Esophagus muscularis mucosa (tissue), 4 donors: ENCODE measurements at regions not wholly inside any gene's neighbourhood (a gene's known extent, or its start where the extent isn't known, plus 50 kb on each side); places are given as distances from the start of the nearest gene placed in this dataset.

Source experiments
- DNase-seq: peaks from one replicate; pipeline ENCODE4 v3.0.0-alpha.2; 2017; ENCODE audit errors: extremely low spot score
- H3K27ac ChIP-seq, 4 donors: fragments of 200-600 bp; sonication (generic); replicated peaks in 1 of 4; 1 replicate in 3 of 4; 2 replicates in 1 of 4; pipeline ENCODE4 v1.5.1; 2016 to 2019; ENCODE audit warnings: mild to moderate bottlenecking in 1 of 4
- H3K27me3 ChIP-seq, 4 donors: fragments of 200-600 bp; sonication (generic); one replicate each; pipeline versions ENCODE4 v1.5.1 to v1.6.0; 2016 to 2019
- H3K36me3 ChIP-seq, 4 donors: fragments of 200-600 bp; sonication (generic); one replicate each; pipeline ENCODE4 v1.5.1; 2016 to 2019
- H3K4me1 ChIP-seq, 4 donors: fragments of 200-600 bp; sonication (generic); one replicate each; pipeline ENCODE4 v1.5.1; 2016 to 2019
- H3K4me3 ChIP-seq, 4 donors: fragments of 200-600 bp; sonication (generic); 1 replicate in 2 of 4; 2 replicates in 2 of 4; pipeline ENCODE4 v1.5.1; 2016 to 2019; ENCODE audit warnings: mild to moderate bottlenecking in 4 of 4, moderate library complexity in 1 of 4
- H3K9me3 ChIP-seq, 4 donors: fragments of 200-600 bp; sonication (generic); 1 replicate in 3 of 4; 2 replicates in 1 of 4; pipeline ENCODE4 v1.5.1; 2016 to 2019
- CTCF ChIP-seq, 3 experiments: fragments of 200-600 bp in 2 of 3; fragments of 450-650 bp in 1 of 3; sonication (generic) in 2 of 3; IDR thresholded peaks; one replicate each; pipeline ENCODE4 v1.5.1; 2017 to 2019; ENCODE audit warnings: antibody characterized with exemption in 3 of 3, mild to moderate bottlenecking in 2 of 3, moderate library complexity in 1 of 3
- EP300 ChIP-seq: sonication (generic); formaldehyde crosslinking; IDR thresholded peaks from one replicate; pipeline ENCODE4 v1.6.1; 2017; ENCODE audit warnings: antibody characterized with exemption
- POLR2A ChIP-seq: fragments of 450-650 bp; IDR thresholded peaks from one replicate; pipeline ENCODE4 v1.6.1; 2017; ENCODE audit warnings: antibody characterized with exemption, moderate library complexity, mild to moderate bottlenecking, low read depth
- POLR2AphosphoS5 ChIP-seq, 2 donors: sonication (generic); formaldehyde crosslinking; IDR thresholded peaks; one replicate each; pipeline ENCODE4 v1.6.1; 2017; ENCODE audit warnings: antibody characterized with exemption in 2 of 2
- WGBS: methylation state at CpG from one replicate; pipeline ENCODE4 v1.1.5; 2018; 5-methylcytosine and 5-hydroxymethylcytosine counted together
- intact Hi-C: fragments of 100-400 bp; cut with DNase I; formaldehyde crosslinking; loops from one replicate; pipeline ENCODE4 v1.15.1; 2023

DNA sequence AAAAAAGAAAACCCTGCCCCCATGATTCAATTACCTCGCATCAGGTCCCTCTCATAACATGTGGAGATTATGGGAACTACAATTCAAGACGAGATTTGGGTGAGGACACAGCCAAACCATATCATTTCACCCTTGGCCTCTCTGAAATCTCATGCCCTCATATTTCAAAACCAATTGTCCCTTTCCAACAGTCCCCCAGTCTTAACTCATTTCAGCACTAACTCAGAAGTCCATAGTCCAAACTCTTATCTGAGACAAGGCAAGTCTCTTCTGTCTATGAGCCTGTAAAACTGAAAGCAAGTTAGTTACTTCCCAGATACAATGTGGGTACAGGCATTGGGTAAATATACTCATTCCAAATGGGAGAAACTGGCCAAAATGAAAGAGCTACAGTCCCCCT, 536.1 kb downstream of the MEI4 start:
- intact Hi-C loops = no loop called here
- WGBS = 78% methylated on average over 2 of the region's 2 CpGs
- Histone ChIP-seq H3K27me3 (no peaks in the 10 kb centered on the region), H3K4me3 (no peak overlapping the region), H3K27ac (no peak overlapping the region), H3K4me1 (no peaks in the 10 kb centered on the region), H3K36me3 (no peaks in the 10 kb centered on the region), H3K9me3 (no peaks in the 10 kb centered on the region)
- TF ChIP-seq CTCF (IDR thresholded peaks at IDR 0.05) = no peak
- no peak for TF ChIP-seq EP300
- TF ChIP-seq POLR2A = no peak
- no peak for TF ChIP-seq POLR2AphosphoS5 (IDR thresholded peaks at IDR 0.05)
- DNase-seq = no peak

- Histone ChIP-seq H3K27me3 (no peaks in the 10 kb centered on the region), H3K4me3 (no peak overlapping the region), H3K27ac (no peak overlapping the region), H3K36me3 (no peaks in the 10 kb centered on the region), H3K4me1 (no peaks in the 10 kb centered on the region), H3K9me3 (no peaks in the 10 kb centered on the region)
- intact Hi-C loops = no loop called here
- DNase-seq = no peak
- WGBS = 56% methylated on average over 1 of the region's 1 CpG
- no peak for TF ChIP-seq POLR2AphosphoS5 (IDR thresholded peaks at IDR 0.05)
- no peak for TF ChIP-seq CTCF (IDR thresholded peaks at IDR 0.05)
- TF ChIP-seq EP300 = no peak
- no peak for TF ChIP-seq POLR2A
Measured at GRCh38 chr6:78192057-78192456, 539.2 kb downstream of the MEI4 start.

DNA sequence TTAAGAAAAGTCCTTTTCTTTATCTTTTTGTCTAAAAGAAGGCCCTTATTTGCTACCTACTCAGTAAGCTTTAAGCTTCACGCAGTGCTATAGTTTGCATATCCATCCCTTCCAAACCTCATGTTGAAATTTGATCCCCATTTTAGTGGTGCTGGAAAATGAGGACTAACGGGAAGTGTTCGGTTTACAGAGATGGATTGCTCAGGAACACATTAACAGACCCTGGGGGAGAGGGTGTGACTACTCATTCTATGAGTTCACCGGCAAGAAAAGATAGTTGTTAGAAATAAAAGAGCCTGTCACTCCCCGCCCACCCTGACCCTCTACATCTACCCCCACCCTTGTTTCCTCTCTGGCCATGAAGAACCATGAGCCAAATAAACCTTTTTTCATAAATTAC, 546.2 kb downstream of the MEI4 start:
- Histone ChIP-seq H3K36me3 (no peaks in the 10 kb centered on the region), H3K4me1 (no peaks in the 10 kb centered on the region), H3K9me3 (no peaks in the 10 kb centered on the region), H3K27ac (no peak overlapping the region), H3K4me3 (no peak overlapping the region), H3K27me3 (no peaks in the 10 kb centered on the region)
- WGBS = 54% methylated on average over 5 of the region's 5 CpGs
- intact Hi-C loops = no loop called here
- no peak for DNase-seq
- TF ChIP-seq CTCF (IDR thresholded peaks at IDR 0.05) = no peak
- no peak for TF ChIP-seq POLR2A
- TF ChIP-seq EP300 = no peak
- TF ChIP-seq POLR2AphosphoS5 (IDR thresholded peaks at IDR 0.05) = no peak

- DNase-seq = no peak
- no peak overlapping the region for H3K4me3 ChIP-seq
- H3K9me3 ChIP-seq = no peaks in the 10 kb centered on the region
- TF ChIP-seq CTCF (IDR thresholded peaks at IDR 0.05) = no peak
- TF ChIP-seq EP300 = no peak
- no peak for TF ChIP-seq POLR2AphosphoS5 (IDR thresholded peaks at IDR 0.05)
- no peak overlapping the region for H3K27ac ChIP-seq
- H3K27me3 ChIP-seq = no peaks in the 10 kb centered on the region
- no peaks in the 10 kb centered on the region for H3K36me3 ChIP-seq
- intact Hi-C loops = no loop called here
- H3K4me1 ChIP-seq = no peaks in the 10 kb centered on the region
- 57% methylated on average over 3 of the region's 3 CpGs for WGBS
Measured at GRCh38 chr6:78222226-78222625, 569.4 kb downstream of the MEI4 start.

DNA sequence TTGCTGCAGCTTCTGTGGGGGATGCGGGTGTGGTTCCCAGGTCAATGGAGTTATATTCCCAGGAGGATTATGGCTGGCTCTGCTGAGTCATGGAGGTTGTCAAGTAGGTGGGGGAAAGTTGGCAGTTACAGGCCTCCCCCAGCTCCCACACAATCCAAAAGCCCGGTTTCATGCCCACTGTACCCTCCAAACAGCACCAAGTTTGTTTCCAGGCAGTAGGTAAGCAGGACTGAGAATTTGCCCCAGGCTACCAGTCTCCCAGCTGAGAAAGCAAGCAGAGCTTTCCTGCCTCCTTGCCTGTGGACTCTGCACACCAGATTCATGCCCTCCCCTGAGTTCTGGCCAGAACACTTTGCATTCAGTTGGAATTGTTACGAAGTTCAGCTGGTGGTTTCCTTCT, 578.2 kb downstream of the MEI4 start:
- Histone ChIP-seq H3K4me3 (no peak overlapping the region), H3K4me1 (no peaks in the 10 kb centered on the region), H3K36me3 (no peaks in the 10 kb centered on the region), H3K27ac (no peak overlapping the region), H3K27me3 (no peaks in the 10 kb centered on the region), H3K9me3 (no peaks in the 10 kb centered on the region)
- intact Hi-C loops = no loop called here
- no peak for DNase-seq
- 86% methylated on average over 2 of the region's 3 CpGs for WGBS
- no peak for TF ChIP-seq CTCF (IDR thresholded peaks at IDR 0.05)
- TF ChIP-seq POLR2A = no peak
- no peak for TF ChIP-seq EP300
